Ramos (cell line): ENCODE measurements at regions not wholly inside any gene's neighbourhood (a gene's known extent, or its start where the extent isn't known, plus 50 kb on each side); places are given as distances from the start of the nearest gene placed in this dataset.
"Not testable (repeated sequence)": the region's sequence is repeated elsewhere in the genome, so short reads cannot be mapped to it uniquely, and the experiment has no call there.

Experiments
- in situ Hi-C: fragments of 300-500 bp; cut with MboI; formaldehyde crosslinking; loops from one replicate; pipeline ENCODE4 v1.14.3; 2022; ENCODE audit warnings: low sequenced_read_pairs; ENCODE audit not compliant: unreplicated experiment

GRCh38 chr22:49699476-49699875 is 128.2 kb downstream of the BRD1 start:
- in situ Hi-C loops, result no loop called here

GRCh38 chr22:49698616-49699015 is 129.1 kb downstream of the BRD1 start:
- in situ Hi-C loops, result not testable (repeated sequence)

GRCh38 chr22:49697047-49697446 is 130.6 kb downstream of the BRD1 start:
- in situ Hi-C loops, result no loop called here

- in situ Hi-C loops, result no loop called here
Observed at GRCh38 chr22:49694462-49695260, 133.0 kb downstream of the BRD1 start.

GRCh38 chr22:49693848-49694247 is 133.8 kb downstream of the BRD1 start:
- in situ Hi-C loops, result no loop called here

GRCh38 chr22:49693416-49693815 is 134.3 kb downstream of the BRD1 start:
- in situ Hi-C loops, result no loop called here

- in situ Hi-C loops, result no loop called here
Observed at GRCh38 chr22:49692499-49693225, 135.0 kb downstream of the BRD1 start.

GRCh38 chr22:49691256-49691655 is 136.4 kb downstream of the BRD1 start:
- in situ Hi-C loops, result no loop called here

GRCh38 chr22:49690454-49690853 is 137.2 kb downstream of the BRD1 start:
- in situ Hi-C loops, result no loop called here

- in situ Hi-C loops, result no loop called here
Observed at GRCh38 chr22:49689858-49690257, 137.8 kb downstream of the BRD1 start.

- in situ Hi-C loops, result no loop called here
Observed at GRCh38 chr22:49689255-49689770, 138.4 kb downstream of the BRD1 start.

- in situ Hi-C loops, result no loop called here
Observed at GRCh38 chr22:49688516-49689254, 139.0 kb downstream of the BRD1 start.

- in situ Hi-C loops, result no loop called here
Observed at GRCh38 chr22:49687786-49688515, 139.7 kb downstream of the BRD1 start.

- in situ Hi-C loops, result no loop called here
Observed at GRCh38 chr22:49687333-49687732, 140.3 kb downstream of the BRD1 start.

GRCh38 chr22:49686495-49687219 is 141.0 kb downstream of the BRD1 start:
- in situ Hi-C loops, result no loop called here

GRCh38 chr22:49685686-49686085 is 142.0 kb downstream of the BRD1 start:
- in situ Hi-C loops, result no loop called here

- in situ Hi-C loops, result no loop called here
Observed at GRCh38 chr22:49685116-49685515, 142.6 kb downstream of the BRD1 start.

- in situ Hi-C loops, result no loop called here
Observed at GRCh38 chr22:49683032-49683431, 144.6 kb downstream of the BRD1 start.

GRCh38 chr22:49680819-49681218 is 146.9 kb downstream of the BRD1 start:
- in situ Hi-C loops, result not testable (repeated sequence)

GRCh38 chr22:49678842-49679170 is 148.9 kb downstream of the BRD1 start:
- in situ Hi-C loops, result no loop called here
